T-helper 2 cell treated with Interferon-gamma antibody and Interleukin-4, amounts not matched to agents 5 μg/mL and 100 μg/mL, for 36 hours (primary cell): ENCODE measurements at regions not wholly inside any gene's neighbourhood (a gene's known extent, or its start where the extent isn't known, plus 50 kb on each side); places are given as distances from the start of the nearest gene placed in this dataset.
"Not testable (repeated sequence)": the region's sequence is repeated elsewhere in the genome, so short reads cannot be mapped to it uniquely, and the experiment has no call there.

Source experiments
- DNase-seq: peaks from one replicate; pipeline ENCODE4 v3.0.0; 2021; ENCODE audit warnings: low spot score
- H3K27ac Mint-ChIP-seq: one replicate; pipeline ENCODE4 v1.8.0; 2021; ENCODE audit warnings: mild to moderate bottlenecking, mixed read lengths
- H3K27me3 Mint-ChIP-seq: one replicate; pipeline ENCODE4 v1.8.0; 2021; ENCODE audit warnings: low read depth, mixed read lengths
- H3K36me3 Mint-ChIP-seq: one replicate; pipeline ENCODE4 v1.8.0; 2021; ENCODE audit warnings: low read depth, mixed read lengths
- H3K4me1 Mint-ChIP-seq: one replicate; pipeline ENCODE4 v1.8.0; 2021; ENCODE audit warnings: low read depth, mixed read lengths
- H3K4me3 Mint-ChIP-seq: one replicate; pipeline ENCODE4 v1.8.0; 2022; ENCODE audit warnings: mild to moderate bottlenecking, moderate library complexity, mixed read lengths
- H3K9me3 Mint-ChIP-seq: one replicate; pipeline ENCODE4 v1.8.0; 2021; ENCODE audit warnings: mixed read lengths

GRCh38 chr6:15761045-15761502 lies 98.2 kb upstream of the DTNBP1 start:
- DNase-seq = no peak
- Mint-ChIP-seq H3K27me3 (no peaks in the 10 kb centered on the region), H3K36me3 (no peaks in the 10 kb centered on the region), H3K4me1 (peaks cover 2% of the 10 kb centered on the region), H3K9me3 (no peaks in the 10 kb centered on the region), H3K4me3 (no peak overlapping the region), H3K27ac (no peak overlapping the region)

- Mint-ChIP-seq H3K4me3 (no peak overlapping the region), H3K27ac (no peak overlapping the region), H3K27me3 (no peaks in the 10 kb centered on the region), H3K36me3 (no peaks in the 10 kb centered on the region), H3K4me1 (no peaks in the 10 kb centered on the region), H3K9me3 (no peaks in the 10 kb centered on the region)
- no peak for DNase-seq
These were observed 95.9 kb upstream of the DTNBP1 start for GRCh38 chr6:15758631-15759215.

GRCh38 chr6:15755526-15755925 lies 92.7 kb upstream of the DTNBP1 start:
- no peak overlapping the region for H3K27ac Mint-ChIP-seq
- no peaks in the 10 kb centered on the region for H3K36me3 Mint-ChIP-seq
- no peak overlapping the region for H3K4me3 Mint-ChIP-seq
- no peaks in the 10 kb centered on the region for H3K9me3 Mint-ChIP-seq
- H3K4me1 Mint-ChIP-seq = no peaks in the 10 kb centered on the region
- no peak for DNase-seq
- no peaks in the 10 kb centered on the region for H3K27me3 Mint-ChIP-seq

- H3K36me3 Mint-ChIP-seq = no peaks in the 10 kb centered on the region
- H3K27me3 Mint-ChIP-seq = no peaks in the 10 kb centered on the region
- H3K4me1 Mint-ChIP-seq = peaks cover 1% of the 10 kb centered on the region
- DNase-seq = no peak
- no peak overlapping the region for H3K27ac Mint-ChIP-seq
- H3K9me3 Mint-ChIP-seq = no peaks in the 10 kb centered on the region
- no peak overlapping the region for H3K4me3 Mint-ChIP-seq
These were observed 91.9 kb upstream of the DTNBP1 start for GRCh38 chr6:15754706-15755079.

- H3K27me3 Mint-ChIP-seq = no peaks in the 10 kb centered on the region
- peaks cover 1% of the 10 kb centered on the region for H3K4me1 Mint-ChIP-seq
- H3K4me3 Mint-ChIP-seq = no peak overlapping the region
- H3K36me3 Mint-ChIP-seq = no peaks in the 10 kb centered on the region
- no peak overlapping the region for H3K27ac Mint-ChIP-seq
- DNase-seq = no peak
- H3K9me3 Mint-ChIP-seq = no peaks in the 10 kb centered on the region
These were observed 91.3 kb upstream of the DTNBP1 start for GRCh38 chr6:15754035-15754705.

- Mint-ChIP-seq H3K9me3 (no peaks in the 10 kb centered on the region), H3K27ac (no peak overlapping the region), H3K4me3 (no peak overlapping the region), H3K4me1 (peaks cover 1% of the 10 kb centered on the region), H3K27me3 (no peaks in the 10 kb centered on the region), H3K36me3 (no peaks in the 10 kb centered on the region)
- no peak for DNase-seq
These were observed 90.0 kb upstream of the DTNBP1 start for GRCh38 chr6:15752820-15753219.

- H3K4me3 Mint-ChIP-seq = no peak overlapping the region
- DNase-seq = no peak
- no peaks in the 10 kb centered on the region for H3K36me3 Mint-ChIP-seq
These were observed 89.0 kb upstream of the DTNBP1 start for GRCh38 chr6:15751721-15752350.

GRCh38 chr6:15748341-15748740 lies 85.5 kb upstream of the DTNBP1 start:
- peaks cover 5% of the 10 kb centered on the region for H3K36me3 Mint-ChIP-seq
- no peaks in the 10 kb centered on the region for H3K9me3 Mint-ChIP-seq
- H3K27ac Mint-ChIP-seq = no peak overlapping the region
- H3K4me1 Mint-ChIP-seq = peaks cover 1% of the 10 kb centered on the region
- no peak overlapping the region for H3K4me3 Mint-ChIP-seq
- no peak for DNase-seq
- no peaks in the 10 kb centered on the region for H3K27me3 Mint-ChIP-seq

More at GRCh38 chr6:15751721-15752350, 89.0 kb upstream of the DTNBP1 start:
- Mint-ChIP-seq H3K27ac (no peak overlapping the region), H3K4me1 (peaks cover 1% of the 10 kb centered on the region), H3K9me3 (no peaks in the 10 kb centered on the region), H3K27me3 (no peaks in the 10 kb centered on the region)

- Mint-ChIP-seq H3K36me3 (peaks cover 7% of the 10 kb centered on the region), H3K27ac (no peak overlapping the region), H3K9me3 (no peaks in the 10 kb centered on the region)
These were observed 84.6 kb upstream of the DTNBP1 start for GRCh38 chr6:15747354-15747883.

GRCh38 chr6:15745781-15746180 lies 83.0 kb upstream of the DTNBP1 start:
- no peak for DNase-seq
- Mint-ChIP-seq H3K9me3 (no peaks in the 10 kb centered on the region), H3K27me3 (no peaks in the 10 kb centered on the region), H3K36me3 (peaks cover 9% of the 10 kb centered on the region), H3K27ac (no peak overlapping the region), H3K4me1 (peaks cover 1% of the 10 kb centered on the region), H3K4me3 (no peak overlapping the region)

More at GRCh38 chr6:15747354-15747883, 84.6 kb upstream of the DTNBP1 start:
- Mint-ChIP-seq H3K4me3 (no peak overlapping the region), H3K4me1 (peaks cover 1% of the 10 kb centered on the region), H3K27me3 (no peaks in the 10 kb centered on the region)
- no peak for DNase-seq

- H3K27me3 Mint-ChIP-seq = no peaks in the 10 kb centered on the region
- peaks cover 1% of the 10 kb centered on the region for H3K4me1 Mint-ChIP-seq
- H3K9me3 Mint-ChIP-seq = no peaks in the 10 kb centered on the region
- no peak overlapping the region for H3K4me3 Mint-ChIP-seq
- no peak overlapping the region for H3K27ac Mint-ChIP-seq
- H3K36me3 Mint-ChIP-seq = peaks cover 9% of the 10 kb centered on the region
- DNase-seq = no peak
These were observed 82.1 kb upstream of the DTNBP1 start for GRCh38 chr6:15744818-15745402.

GRCh38 chr6:15742013-15742412 lies 79.2 kb upstream of the DTNBP1 start:
- not testable (repeated sequence) for H3K4me1 Mint-ChIP-seq, H3K4me3 Mint-ChIP-seq, H3K27ac Mint-ChIP-seq, H3K27me3 Mint-ChIP-seq, DNase-seq, H3K9me3 Mint-ChIP-seq
- H3K36me3 Mint-ChIP-seq = peaks cover 14% of the 10 kb centered on the region

- Mint-ChIP-seq H3K4me1 (peaks cover 2% of the 10 kb centered on the region), H3K27me3 (no peaks in the 10 kb centered on the region), H3K36me3 (peaks cover 14% of the 10 kb centered on the region), H3K27ac (no peak overlapping the region), H3K9me3 (peaks cover 5% of the 10 kb centered on the region), H3K4me3 (no peak overlapping the region)
- no peak for DNase-seq
These were observed 78.6 kb upstream of the DTNBP1 start for GRCh38 chr6:15741405-15741804.

- peaks cover 16% of the 10 kb centered on the region for H3K4me1 Mint-ChIP-seq
- no peak overlapping the region for H3K27ac Mint-ChIP-seq
- H3K36me3 Mint-ChIP-seq = peaks cover 14% of the 10 kb centered on the region
- H3K4me3 Mint-ChIP-seq = no peak overlapping the region
- peaks cover 5% of the 10 kb centered on the region for H3K9me3 Mint-ChIP-seq
- no peaks in the 10 kb centered on the region for H3K27me3 Mint-ChIP-seq
- DNase-seq = no peak
These were observed 77.0 kb upstream of the DTNBP1 start for GRCh38 chr6:15739867-15740266.
